LNCAP (cell line): ENCODE measurements at regions not wholly inside any gene's neighbourhood (a gene's known extent, or its start where the extent isn't known, plus 50 kb on each side); places are given as distances from the start of the nearest gene placed in this dataset.

Experiments used
- TF ChIP-seq, protein P1 (sequence below): fragments of 450-650 bp; IDR thresholded peaks from 2 replicates; pipeline ENCODE4 v1.5.1; 2017; ENCODE audit warnings: mild to moderate bottlenecking

DNA sequence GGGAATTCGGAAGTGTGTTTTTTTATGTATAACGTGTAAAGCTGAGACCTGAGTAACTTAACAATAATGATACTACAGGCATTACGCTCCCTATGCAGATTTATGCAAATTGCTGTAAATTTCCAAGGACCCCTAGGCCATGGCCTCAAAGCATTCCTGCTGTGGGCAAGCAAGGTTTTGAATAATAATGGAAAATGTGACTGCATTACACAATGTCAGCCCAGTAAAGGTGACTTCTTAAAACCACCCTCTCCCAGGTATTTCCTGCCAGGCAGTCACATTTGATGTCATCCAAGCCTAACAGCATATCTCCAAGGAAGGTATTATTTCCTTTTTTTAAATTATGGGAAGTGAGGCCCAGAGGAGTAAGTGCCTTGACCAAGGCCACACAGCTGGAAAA lies 621.0 kb downstream of the BCL11B start:
- TF ChIP-seq, protein P1, sequence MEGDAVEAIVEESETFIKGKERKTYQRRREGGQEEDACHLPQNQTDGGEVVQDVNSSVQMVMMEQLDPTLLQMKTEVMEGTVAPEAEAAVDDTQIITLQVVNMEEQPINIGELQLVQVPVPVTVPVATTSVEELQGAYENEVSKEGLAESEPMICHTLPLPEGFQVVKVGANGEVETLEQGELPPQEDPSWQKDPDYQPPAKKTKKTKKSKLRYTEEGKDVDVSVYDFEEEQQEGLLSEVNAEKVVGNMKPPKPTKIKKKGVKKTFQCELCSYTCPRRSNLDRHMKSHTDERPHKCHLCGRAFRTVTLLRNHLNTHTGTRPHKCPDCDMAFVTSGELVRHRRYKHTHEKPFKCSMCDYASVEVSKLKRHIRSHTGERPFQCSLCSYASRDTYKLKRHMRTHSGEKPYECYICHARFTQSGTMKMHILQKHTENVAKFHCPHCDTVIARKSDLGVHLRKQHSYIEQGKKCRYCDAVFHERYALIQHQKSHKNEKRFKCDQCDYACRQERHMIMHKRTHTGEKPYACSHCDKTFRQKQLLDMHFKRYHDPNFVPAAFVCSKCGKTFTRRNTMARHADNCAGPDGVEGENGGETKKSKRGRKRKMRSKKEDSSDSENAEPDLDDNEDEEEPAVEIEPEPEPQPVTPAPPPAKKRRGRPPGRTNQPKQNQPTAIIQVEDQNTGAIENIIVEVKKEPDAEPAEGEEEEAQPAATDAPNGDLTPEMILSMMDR = no peak

DNA sequence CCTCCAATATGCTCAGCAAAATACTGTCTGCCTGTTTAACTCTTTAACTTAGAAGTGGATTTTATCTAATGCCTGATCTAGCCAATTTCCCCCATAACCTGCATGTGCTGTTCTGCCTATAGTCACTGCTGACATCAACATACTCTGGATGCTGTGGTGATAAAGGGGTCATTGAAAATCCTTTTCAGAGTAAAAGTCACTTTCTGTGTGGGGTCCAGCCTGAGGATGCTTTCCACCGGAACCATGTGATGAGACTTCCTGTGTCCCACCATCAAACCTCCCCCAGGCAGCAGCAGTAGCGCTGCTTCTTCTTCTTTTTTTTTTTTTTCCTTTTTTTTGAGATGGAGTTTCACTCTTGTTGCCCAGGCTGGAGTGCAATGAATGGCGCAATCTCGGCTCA lies 607.0 kb downstream of the BCL11B start:
- TF ChIP-seq, protein P1 = no peak

DNA sequence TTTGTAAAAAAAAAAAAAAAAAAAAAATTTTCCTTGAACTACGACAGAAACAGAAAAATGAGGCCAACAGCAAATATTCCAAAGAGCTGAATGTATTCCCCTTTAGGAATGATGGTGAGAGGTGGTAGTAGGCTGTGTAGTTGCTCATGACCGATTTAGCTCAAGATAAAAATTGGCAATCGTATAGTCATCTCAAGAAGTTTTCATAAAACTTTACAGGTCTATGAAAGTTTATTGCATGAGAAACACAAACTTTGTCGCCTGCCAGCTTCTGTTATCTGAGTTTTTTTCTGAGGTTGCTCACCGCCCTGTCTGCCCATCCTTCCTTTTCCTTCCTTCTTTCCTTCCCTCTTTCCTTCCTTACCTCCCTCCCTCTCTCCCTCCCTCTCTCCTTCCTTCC lies 605.5 kb downstream of the BCL11B start:
- TF ChIP-seq, protein P1 = no peak

DNA sequence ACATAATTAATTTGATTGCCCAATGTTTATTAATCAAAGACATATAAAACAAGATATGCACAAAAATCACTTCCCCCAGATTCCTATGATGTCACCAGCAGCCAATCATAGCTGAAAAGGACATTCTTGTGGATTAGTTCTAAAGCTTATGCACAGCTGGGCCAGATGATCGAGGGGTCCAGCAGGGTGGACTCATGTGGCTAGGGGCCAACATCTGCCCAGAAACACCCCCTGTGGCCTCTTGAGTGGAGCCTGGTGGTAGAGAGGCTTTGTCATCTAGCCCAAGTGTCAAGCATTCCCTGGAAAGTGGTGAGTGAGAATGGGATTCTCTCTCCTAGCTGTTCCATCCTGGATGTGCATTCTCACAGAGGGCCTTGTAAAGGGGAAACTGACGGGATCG lies 590.0 kb downstream of the BCL11B start:
- TF ChIP-seq, protein P1 = no peak

DNA sequence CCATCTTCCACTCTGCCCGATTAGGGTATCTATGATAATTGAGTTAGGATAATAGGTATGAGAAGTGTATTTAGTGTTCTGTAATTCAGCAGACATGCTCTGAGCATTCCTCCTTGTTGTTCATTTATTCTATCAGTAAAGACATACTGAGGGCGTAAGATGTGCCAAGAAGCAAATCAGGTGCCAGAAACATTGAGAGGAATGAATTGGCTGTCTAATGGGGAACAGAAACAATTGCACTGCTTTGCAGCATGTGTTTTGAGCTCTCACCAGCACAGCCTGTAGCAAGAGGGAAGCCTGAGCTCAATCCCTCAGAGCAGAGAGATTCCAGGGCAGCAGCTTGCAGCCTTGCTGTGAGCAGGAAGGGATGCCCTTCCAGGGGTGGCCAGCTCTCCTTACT lies 589.3 kb downstream of the BCL11B start:
- TF ChIP-seq, protein P1 = no peak

DNA sequence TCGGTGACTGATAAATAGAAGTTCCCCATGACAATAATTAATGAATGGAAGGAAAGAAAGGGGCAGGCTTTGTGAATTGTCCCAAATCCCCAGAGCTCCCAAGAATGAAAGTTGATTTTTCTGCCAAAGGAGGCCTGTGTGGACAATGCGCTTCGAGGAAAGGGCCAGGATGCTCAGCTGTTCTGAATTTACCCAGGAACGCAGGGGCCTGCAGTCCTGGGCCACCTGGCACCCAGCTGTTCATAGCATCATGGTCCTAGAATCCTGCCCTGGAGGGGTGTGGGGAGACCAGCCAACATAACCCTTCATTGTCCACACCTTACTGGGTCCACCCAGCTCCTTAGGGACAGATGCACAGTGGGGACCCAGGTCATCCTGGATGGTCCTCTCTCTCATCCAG lies 587.5 kb downstream of the BCL11B start:
- TF ChIP-seq, protein P1 = no peak

DNA sequence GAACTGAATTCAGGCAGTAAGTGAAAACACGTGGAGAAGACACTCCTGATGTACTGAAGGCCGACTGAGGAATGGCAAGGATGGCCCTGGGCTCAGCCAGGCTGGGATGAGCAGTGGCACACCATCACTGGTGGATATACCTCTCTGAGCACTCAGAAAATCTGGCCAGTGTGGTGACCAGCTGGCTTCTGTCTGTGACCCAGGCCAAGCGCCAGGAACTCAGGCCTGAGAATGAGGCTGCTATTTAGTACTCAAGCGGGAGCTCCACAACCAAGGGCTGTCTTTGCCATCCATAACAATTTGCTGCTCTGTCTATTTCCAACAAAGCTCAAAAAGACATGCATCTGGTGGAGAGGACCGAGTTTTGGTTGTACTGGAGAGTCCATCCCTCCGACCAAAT lies 586.3 kb downstream of the BCL11B start:
- TF ChIP-seq, protein P1 = no peak

DNA sequence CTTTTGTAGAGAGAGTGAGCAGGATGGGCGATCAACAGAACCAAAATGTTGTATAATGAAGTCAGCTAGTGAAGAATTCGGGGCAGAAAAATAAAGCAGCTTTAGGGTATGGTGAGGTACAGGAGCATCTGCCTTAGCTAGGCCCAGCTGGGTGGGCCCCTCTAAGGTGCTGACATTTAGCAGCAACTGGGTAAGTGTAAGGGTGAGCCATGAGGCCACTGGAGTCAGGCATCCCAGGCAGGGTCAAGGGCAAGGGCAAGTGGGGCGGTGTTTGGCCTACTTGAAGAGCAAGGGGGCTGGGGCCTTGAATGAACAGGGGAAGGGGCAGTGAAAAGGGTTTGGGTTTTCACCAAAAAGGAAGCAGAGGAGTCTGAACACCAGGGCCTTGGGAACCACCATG lies 583.6 kb downstream of the BCL11B start:
- TF ChIP-seq, protein P1 = no peak
